Osteoblast (primary cell): ENCODE measurements at regions not wholly inside any gene's neighbourhood (a gene's known extent, or its start where the extent isn't known, plus 50 kb on each side); places are given as distances from the start of the nearest gene placed in this dataset.

Experiments used
- DNase-seq: peaks from one replicate; pipeline ENCODE4 v3.0.0; 2011; ENCODE audit warnings: low spot score, mixed read lengths; ENCODE audit not compliant: insufficient read length; ENCODE audit errors: missing footprints
- H2AFZ ChIP-seq: 2 replicates; pipeline ENCODE4 v1.6.0; 2011; ENCODE audit warnings: mild to moderate bottlenecking, low read length
- H3K27ac ChIP-seq: 2 replicates; pipeline ENCODE4 v1.5.1; 2011; ENCODE audit warnings: mild to moderate bottlenecking, low read depth, low read length, moderate library complexity
- H3K27me3 ChIP-seq: 2 replicates; pipeline ENCODE4 v1.6.0; 2012; ENCODE audit warnings: mild to moderate bottlenecking, control low read depth, inconsistent platforms, low read length, moderate library complexity; ENCODE audit not compliant: insufficient read depth
- H3K36me3 ChIP-seq: 2 replicates; pipeline ENCODE4 v1.5.1; 2011; ENCODE audit warnings: mild to moderate bottlenecking, low read length, control low read depth, moderate library complexity; ENCODE audit not compliant: insufficient read depth
- H3K4me1 ChIP-seq: 2 replicates; pipeline ENCODE4 v1.5.1; 2011; ENCODE audit warnings: mild to moderate bottlenecking, low read length, control low read depth, moderate library complexity; ENCODE audit not compliant: insufficient read depth
- H3K4me2 ChIP-seq: 2 replicates; pipeline ENCODE4 v1.6.0; 2011; ENCODE audit warnings: mild to moderate bottlenecking, low read length; ENCODE audit not compliant: insufficient read depth
- H3K4me3 ChIP-seq: fragments of 200-600 bp; sonication (generic); 3 replicates; pipeline ENCODE4 v1.5.1; 2012; ENCODE audit warnings: mild to moderate bottlenecking, low read length, inconsistent platforms; ENCODE audit not compliant: insufficient read depth
- H3K79me2 ChIP-seq: 2 replicates; pipeline ENCODE4 v1.6.0; 2012; ENCODE audit warnings: mild to moderate bottlenecking, low read length, control low read depth, inconsistent platforms; ENCODE audit not compliant: insufficient read depth
- H3K9me3 ChIP-seq: 2 replicates; pipeline ENCODE4 v1.5.1; 2011; ENCODE audit warnings: low read depth, low read length, control low read depth
- H4K20me1 ChIP-seq: 2 replicates; pipeline ENCODE4 v1.6.0; 2012; ENCODE audit warnings: mild to moderate bottlenecking, low read length, control low read depth; ENCODE audit not compliant: insufficient read depth
- TF ChIP-seq, protein P1 (sequence below): IDR thresholded peaks from 2 replicates; pipeline ENCODE4 v1.5.1; 2011; ENCODE audit warnings: mild to moderate bottlenecking, low read depth, low read length, moderate library complexity; ENCODE audit errors: extremely low read depth

DNA sequence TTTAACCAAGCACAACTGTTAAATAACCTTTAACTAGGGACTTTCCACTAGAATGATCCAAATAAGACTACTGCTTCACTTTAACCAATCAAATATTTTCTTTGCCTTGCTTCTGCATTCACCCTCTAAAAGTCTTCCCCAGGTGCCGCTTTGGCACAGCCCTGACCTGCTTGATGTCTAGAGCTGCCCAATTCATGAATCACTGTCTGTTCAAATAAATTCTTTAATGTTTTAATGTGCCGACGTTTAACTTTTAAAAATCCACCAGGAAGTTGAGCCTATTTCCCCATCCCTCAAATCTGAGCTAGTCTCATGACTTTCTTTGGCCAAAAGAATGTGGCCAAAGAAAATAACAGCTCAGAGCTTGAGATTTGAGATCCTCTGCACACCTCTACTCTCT, 277.8 kb upstream of the SOX9 start:
- DNase-seq: no peak
- Histone ChIP-seq H3K4me3 (no peak overlapping the region), H4K20me1 (no peaks in the 10 kb centered on the region), H3K27ac (no peak overlapping the region), H2AFZ (no peak overlapping the region), H3K36me3 (no peaks in the 10 kb centered on the region), H3K9me3 (no peaks in the 10 kb centered on the region), H3K4me2 (no peak overlapping the region), H3K27me3 (no peaks in the 10 kb centered on the region), H3K79me2 (no peaks in the 10 kb centered on the region), H3K4me1 (no peaks in the 10 kb centered on the region)
- TF ChIP-seq, protein P1, sequence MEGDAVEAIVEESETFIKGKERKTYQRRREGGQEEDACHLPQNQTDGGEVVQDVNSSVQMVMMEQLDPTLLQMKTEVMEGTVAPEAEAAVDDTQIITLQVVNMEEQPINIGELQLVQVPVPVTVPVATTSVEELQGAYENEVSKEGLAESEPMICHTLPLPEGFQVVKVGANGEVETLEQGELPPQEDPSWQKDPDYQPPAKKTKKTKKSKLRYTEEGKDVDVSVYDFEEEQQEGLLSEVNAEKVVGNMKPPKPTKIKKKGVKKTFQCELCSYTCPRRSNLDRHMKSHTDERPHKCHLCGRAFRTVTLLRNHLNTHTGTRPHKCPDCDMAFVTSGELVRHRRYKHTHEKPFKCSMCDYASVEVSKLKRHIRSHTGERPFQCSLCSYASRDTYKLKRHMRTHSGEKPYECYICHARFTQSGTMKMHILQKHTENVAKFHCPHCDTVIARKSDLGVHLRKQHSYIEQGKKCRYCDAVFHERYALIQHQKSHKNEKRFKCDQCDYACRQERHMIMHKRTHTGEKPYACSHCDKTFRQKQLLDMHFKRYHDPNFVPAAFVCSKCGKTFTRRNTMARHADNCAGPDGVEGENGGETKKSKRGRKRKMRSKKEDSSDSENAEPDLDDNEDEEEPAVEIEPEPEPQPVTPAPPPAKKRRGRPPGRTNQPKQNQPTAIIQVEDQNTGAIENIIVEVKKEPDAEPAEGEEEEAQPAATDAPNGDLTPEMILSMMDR: no peak

DNA sequence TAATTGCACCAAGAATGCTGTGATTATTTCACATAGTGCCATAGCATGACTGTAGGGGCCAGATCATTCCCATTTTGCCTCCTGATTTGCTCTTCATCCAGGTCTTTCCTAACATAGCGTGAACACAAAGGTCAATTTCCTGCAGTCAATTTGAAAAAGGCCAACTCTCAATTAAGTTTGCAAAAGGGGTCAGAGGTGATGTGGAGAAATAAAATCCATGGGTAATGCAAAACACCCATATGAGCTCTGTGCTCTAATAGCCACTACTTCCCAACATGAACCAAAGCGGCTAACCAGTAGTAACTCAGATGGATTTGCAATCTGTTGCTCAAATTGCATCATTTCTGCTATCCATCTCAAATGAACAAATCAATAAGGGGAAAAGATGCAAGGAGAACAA, 275.5 kb upstream of the SOX9 start:
- Histone ChIP-seq H3K27ac (no peak overlapping the region), H2AFZ (no peak overlapping the region), H3K4me3 (no peak overlapping the region), H3K79me2 (no peaks in the 10 kb centered on the region), H3K36me3 (no peaks in the 10 kb centered on the region), H3K9me3 (no peaks in the 10 kb centered on the region), H3K4me1 (no peaks in the 10 kb centered on the region), H3K4me2 (no peak overlapping the region), H3K27me3 (no peaks in the 10 kb centered on the region), H4K20me1 (no peaks in the 10 kb centered on the region)
- TF ChIP-seq, protein P1: no peak
- DNase-seq: no peak

DNA sequence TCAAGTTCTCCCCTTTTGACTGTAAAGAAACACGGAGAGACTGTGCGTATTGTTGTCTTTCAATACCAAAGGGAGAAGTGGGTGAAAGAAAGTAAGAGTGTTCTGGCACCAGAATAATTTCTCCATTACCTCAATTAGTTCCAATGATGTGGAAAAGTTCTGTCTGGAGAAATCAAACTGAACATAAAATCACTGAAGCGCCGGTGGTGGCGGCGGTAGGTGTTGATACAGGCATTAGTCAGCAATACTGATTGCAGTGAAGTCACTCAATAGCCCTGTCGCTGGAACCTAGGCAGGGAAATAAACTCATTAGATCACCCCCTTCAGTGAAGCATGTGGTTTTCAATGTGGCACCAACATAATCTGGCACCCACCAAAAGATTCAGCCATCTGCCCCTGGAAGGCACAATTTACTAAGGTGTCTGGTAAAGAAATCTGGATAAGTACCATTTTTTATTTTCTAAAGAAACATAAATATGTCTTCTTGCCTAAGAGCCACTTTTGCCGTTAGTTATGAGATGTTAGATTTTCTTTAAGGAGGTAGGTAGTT, 274.2 kb upstream of the SOX9 start:
- no peak overlapping the region for H2AFZ ChIP-seq
- DNase-seq: no peak
- no peaks in the 10 kb centered on the region for H3K79me2 ChIP-seq
- H4K20me1 ChIP-seq: no peaks in the 10 kb centered on the region
- no peak overlapping the region for H3K27ac ChIP-seq
- no peak overlapping the region for H3K4me2 ChIP-seq
- H3K4me1 ChIP-seq: no peaks in the 10 kb centered on the region
- H3K4me3 ChIP-seq: no peak overlapping the region
- no peaks in the 10 kb centered on the region for H3K9me3 ChIP-seq
- H3K36me3 ChIP-seq: no peaks in the 10 kb centered on the region
- H3K27me3 ChIP-seq: no peaks in the 10 kb centered on the region
- TF ChIP-seq, protein P1: no peak

DNA sequence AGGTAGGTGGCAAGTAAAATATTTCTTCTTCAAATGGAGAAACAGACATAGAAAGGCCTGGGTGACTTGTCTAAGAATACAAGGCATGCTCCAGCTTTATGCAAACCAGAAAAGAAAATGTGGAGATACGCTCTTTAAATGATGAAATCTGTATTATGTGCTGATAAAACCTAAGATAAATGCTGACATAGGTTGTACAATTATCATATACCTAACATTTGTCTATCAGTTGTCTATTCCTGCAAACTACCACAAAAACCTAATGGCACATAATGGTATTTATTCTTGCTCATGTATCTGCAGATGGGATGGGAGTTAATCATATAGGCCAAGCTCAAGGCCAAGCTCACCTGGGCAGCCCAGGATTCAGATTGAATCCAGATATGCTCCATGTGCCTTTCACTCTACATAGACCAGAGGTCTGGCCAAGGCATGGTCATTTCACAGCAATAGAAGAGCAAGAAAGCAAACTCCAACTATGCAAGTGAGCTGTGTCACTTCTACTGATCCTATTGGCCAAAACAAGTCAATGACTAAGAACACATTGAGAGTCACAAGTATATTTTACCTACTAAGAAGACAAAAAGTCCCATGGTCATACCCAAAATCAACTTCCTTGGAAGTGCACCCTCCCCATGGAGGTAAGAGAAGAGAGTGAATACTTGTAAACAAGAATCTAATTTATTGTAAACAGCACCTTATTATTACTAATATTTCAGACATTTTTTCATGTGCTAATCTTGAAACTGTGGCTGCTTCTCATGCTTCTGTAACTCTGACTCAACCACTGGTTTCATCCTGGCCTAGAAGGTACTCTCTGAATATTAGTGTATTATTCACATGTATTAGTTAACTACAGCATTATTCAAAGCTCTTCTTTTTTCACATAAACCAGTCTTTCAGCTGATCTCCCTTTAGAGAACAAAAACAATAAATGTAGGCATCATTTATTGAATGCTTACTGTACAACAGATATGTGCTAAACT, 270.7 kb upstream of the SOX9 start:
- H3K4me2 ChIP-seq: no peak overlapping the region
- no peak overlapping the region for H3K4me3 ChIP-seq
- no peaks in the 10 kb centered on the region for H3K79me2 ChIP-seq
- H3K36me3 ChIP-seq: no peaks in the 10 kb centered on the region
- H3K4me1 ChIP-seq: no peaks in the 10 kb centered on the region
- TF ChIP-seq, protein P1: no peak
- no peaks in the 10 kb centered on the region for H4K20me1 ChIP-seq
- no peaks in the 10 kb centered on the region for H3K27me3 ChIP-seq
- DNase-seq: no peak
- H3K27ac ChIP-seq: no peak overlapping the region
- H3K9me3 ChIP-seq: no peaks in the 10 kb centered on the region
- H2AFZ ChIP-seq: no peak overlapping the region
